GM12878 (cell line): ENCODE measurements at regions not wholly inside any gene's neighbourhood (a gene's known extent, or its start where the extent isn't known, plus 50 kb on each side); places are given as distances from the start of the nearest gene placed in this dataset.

Experiments used
- ATAC-seq: fragments of 200-7000 bp; cut with Tn5 transposase; 3 replicates; pipeline ENCODE4 v1.9.1; 2020; ENCODE audit warnings: mild to moderate bottlenecking, moderate library complexity
- BruUV-seq: library from RNA; stranded (reverse); fragments of 400-500 nt; replicated peaks from 2 replicates; lab custom pipeline; 2021; lab: Mats Ljungman, UMichigan
- CTCF ChIA-PET: fragments of 300-600 bp; sonication (Branson Sonifier 250); formaldehyde crosslinking; extraction: SDS; loops from one replicate; lab custom pipeline; 2021; ENCODE audit warnings: inconsistent platforms; lab: Yijun Ruan, JAX
- POLR2A ChIA-PET: fragments of 350-600 bp; formaldehyde crosslinking; extraction: SDS; loops from one replicate; lab custom pipeline; 2021; ENCODE audit warnings: inconsistent platforms; lab: Charles Lee
- RAD21 ChIA-PET: fragments of 300-600 bp; sonication (Branson Sonifier 250); formaldehyde crosslinking; loops from one replicate; lab custom pipeline; 2023; ENCODE audit warnings: antibody characterized with exemption; ENCODE audit not compliant: unreplicated experiment; lab: Charles Lee
- SMC1A ChIA-PET: fragments of 300-600 bp; sonication (Branson Sonifier 250); formaldehyde crosslinking; loops from one replicate; lab custom pipeline; 2023; ENCODE audit not compliant: unreplicated experiment, uncharacterized antibody; lab: Charles Lee
- DNase-seq: peaks from one replicate; pipeline ENCODE4 v3.0.0-alpha.2; 2011; ENCODE audit warnings: low read depth, low spot score
- FAIRE-seq: peaks from 3 replicates; lab custom pipeline; 2011; peaks lifted over from hg19 to GRCh38; lab: Jason Lieb, UNC
- H2AFZ ChIP-seq: 2 replicates; pipeline ENCODE4 v1.6.0; 2011; ENCODE audit warnings: low read depth, low read length, control low read depth; ENCODE audit not compliant: control insufficient read depth
- H3K27ac ChIP-seq: 2 replicates; pipeline ENCODE4 v1.5.1; 2011; ENCODE audit warnings: control low read depth; ENCODE audit not compliant: control insufficient read depth, insufficient read depth
- H3K27me3 ChIP-seq, 2 experiments: replicated peaks in 1 of 2; 2 replicates each; pipeline versions ENCODE4 v1.6.0 to v1.6.1; 2011; ENCODE audit warnings: low read length in 1 of 2; ENCODE audit not compliant: control insufficient read depth in 2 of 2, insufficient read depth in 2 of 2
- H3K36me3 ChIP-seq, 2 experiments: 2 replicates each; pipeline ENCODE4 v1.5.1; 2011; ENCODE audit warnings: low read length in 1 of 2; ENCODE audit not compliant: control insufficient read depth in 2 of 2, insufficient read depth in 2 of 2
- H3K4me1 ChIP-seq: 2 replicates; pipeline ENCODE4 v1.6.1; 2011; ENCODE audit warnings: mild to moderate bottlenecking, low read length, moderate library complexity, mixed read lengths; ENCODE audit not compliant: control insufficient read depth, insufficient read depth
- H3K4me2 ChIP-seq: 2 replicates; pipeline ENCODE4 v1.6.0; 2011; ENCODE audit warnings: control low read depth; ENCODE audit not compliant: control insufficient read depth, insufficient read depth
- H3K4me3 ChIP-seq: fragments of 200-600 bp; sonication (generic); 2 replicates; pipeline ENCODE4 v1.5.1; 2016
- H3K79me2 ChIP-seq: 2 replicates; pipeline ENCODE4 v1.6.0; 2011; ENCODE audit warnings: low read length; ENCODE audit not compliant: control insufficient read depth, insufficient read depth
- H3K9ac ChIP-seq: 2 replicates; pipeline ENCODE4 v1.8.0; 2011; ENCODE audit warnings: low read length, control low read depth, mixed read lengths; ENCODE audit not compliant: control insufficient read depth, insufficient read depth
- H3K9me3 ChIP-seq: replicated peaks from 3 replicates; pipeline ENCODE4 v1.5.1; 2011; ENCODE audit warnings: mild to moderate bottlenecking, low read length; ENCODE audit not compliant: control insufficient read depth, insufficient read depth
- H4K20me1 ChIP-seq: 2 replicates; pipeline ENCODE4 v1.6.0; 2011; ENCODE audit not compliant: control insufficient read depth, insufficient read depth
- ATF7 ChIP-seq: fragments of 450-650 bp; IDR thresholded peaks from 2 replicates; pipeline ENCODE4 v1.6.1; 2016; ENCODE audit warnings: low read depth, mild to moderate bottlenecking
- CBX5 ChIP-seq: sonication (generic); IDR thresholded peaks from 2 replicates; pipeline ENCODE4 v1.6.1; 2016; ENCODE audit warnings: low read depth, moderate library complexity, mild to moderate bottlenecking, inconsistent platforms
- CHD1 ChIP-seq: IDR thresholded peaks from 2 replicates; pipeline ENCODE4 v1.6.1; 2012; ENCODE audit warnings: low read depth, low read length, improper control_type of control experiment
- CHD2 ChIP-seq: IDR thresholded peaks from 2 replicates; pipeline ENCODE4 v1.6.1; 2011; ENCODE audit warnings: low read depth, low read length, improper control_type of control experiment, borderline replicate concordance
- EP300 ChIP-seq, 2 experiments: fragments of 150-350 bp in 1 of 2; IDR thresholded peaks; 2 replicates each; pipeline ENCODE4 v1.6.1; 2011 to 2012; ENCODE audit warnings: low read depth in 2 of 2, low read length in 2 of 2, borderline replicate concordance in 1 of 2, improper control_type of control experiment in 1 of 2, inconsistent platforms in 1 of 2; ENCODE audit not compliant: control insufficient read depth in 1 of 2
- IRF4 ChIP-seq: IDR thresholded peaks from 2 replicates; pipeline ENCODE4 v1.6.1; 2011; ENCODE audit warnings: low read depth, low read length
- MEF2A ChIP-seq: IDR thresholded peaks from 2 replicates; pipeline ENCODE4 v1.6.1; 2011; ENCODE audit warnings: low read depth, mild to moderate bottlenecking, low read length, moderate library complexity; ENCODE audit not compliant: insufficient read depth
- NFXL1 ChIP-seq: fragments of 450-650 bp; IDR thresholded peaks from 2 replicates; pipeline ENCODE4 v1.6.1; 2017; ENCODE audit warnings: antibody characterized with exemption, mild to moderate bottlenecking, borderline replicate concordance
- NR2C2 ChIP-seq: IDR thresholded peaks from 2 replicates; pipeline ENCODE4 v1.6.1; 2011; ENCODE audit warnings: borderline replicate concordance, low read depth; ENCODE audit not compliant: control insufficient read depth, insufficient read length
- PAX5 ChIP-seq: IDR thresholded peaks from 2 replicates; pipeline ENCODE4 v1.6.1; 2011; ENCODE audit warnings: low read depth, low read length, borderline replicate concordance
- RBBP5 ChIP-seq: fragments of 200-600 bp; sonication (generic); conservative IDR thresholded peaks from 2 replicates; pipeline ENCODE4 v1.6.1; 2016
- WRNIP1 ChIP-seq: IDR thresholded peaks from 2 replicates; pipeline ENCODE4 v1.6.1; 2011; ENCODE audit warnings: low read depth, low read length, improper control_type of control experiment, borderline replicate concordance
- ZBTB40 ChIP-seq: fragments of 450-650 bp; IDR thresholded peaks from 2 replicates; pipeline ENCODE4 v1.6.1; 2016; ENCODE audit warnings: mild to moderate bottlenecking, moderate library complexity, borderline replicate concordance
- ZSCAN29 ChIP-seq: fragments of 450-650 bp; IDR thresholded peaks from 2 replicates; pipeline ENCODE4 v1.6.1; 2017; ENCODE audit warnings: mild to moderate bottlenecking, moderate library complexity
- WGBS: methylation state at CpG from one replicate; pipeline ENCODE4 v1.1.6; 2016; ENCODE audit warnings: low lambda C conversion rate; ENCODE audit not compliant: insufficient replicate concordance, insufficient coverage; ENCODE audit errors: missing lambda C conversion rate; 5-methylcytosine and 5-hydroxymethylcytosine counted together
- in situ Hi-C: fragments of 300-500 bp; cut with MboI; formaldehyde crosslinking; loops from 9 replicates; pipeline ENCODE4 v1.14.3; 2018; ENCODE audit warnings: mixed read lengths
- intact Hi-C: fragments of 100-400 bp; cut with micrococcal nuclease; formaldehyde crosslinking; loops from one replicate; pipeline ENCODE4 v1.14.2; 2022; ENCODE audit not compliant: unreplicated experiment

DNA sequence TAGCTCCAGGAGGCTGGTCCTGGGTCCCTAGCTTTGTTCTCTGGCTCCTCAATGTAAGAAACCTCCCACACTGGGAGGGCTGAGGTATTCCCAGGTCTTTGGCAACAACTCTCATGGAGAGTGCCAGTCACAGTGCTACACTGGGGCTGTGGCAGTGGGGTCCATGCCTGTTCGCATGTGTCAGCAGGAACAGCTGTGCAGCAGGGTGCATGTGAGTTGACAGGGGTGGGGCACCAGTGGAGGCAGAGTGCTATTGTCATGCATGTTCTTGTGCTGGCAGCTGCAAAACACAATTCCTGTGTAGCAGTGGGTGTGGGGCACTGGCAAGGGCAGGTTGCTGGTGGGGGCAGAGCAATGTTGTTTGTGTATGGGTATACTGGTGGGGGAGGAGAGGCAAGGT is 246.0 kb downstream of the CXXC4 start:
- no peak for FAIRE-seq
- intact Hi-C loops, result no loop called here

More for the DNA sequence above, 246.0 kb downstream of the CXXC4 start:
- Histone ChIP-seq H3K27me3 (no peaks in the 10 kb centered on the region), H3K9me3 (no peaks in the 10 kb centered on the region; the same call in 1 of the 3 replicates), H2AFZ (no peak overlapping the region), H3K36me3 (no peaks in the 10 kb centered on the region), H4K20me1 (no peaks in the 10 kb centered on the region), H3K4me2 (no peak overlapping the region), H3K9ac (no peak overlapping the region), H3K4me3 (no peak overlapping the region), H3K27ac (no peak overlapping the region), H3K4me1 (no peaks in the 10 kb centered on the region), H3K79me2 (no peaks in the 10 kb centered on the region)
- in situ Hi-C loops, result no loop called here
- SMC1A ChIA-PET, result no interaction called here
- TF ChIP-seq CBX5, result no peak
- no peak for TF ChIP-seq PAX5
- no peak for TF ChIP-seq ATF7
- TF ChIP-seq CHD2, result no peak
- TF ChIP-seq WRNIP1, result no peak
- TF ChIP-seq EP300 (IDR thresholded peaks at IDR 0.05; ENCODE audit: borderline replicate concordance in 1 of 2, control insufficient read depth in 1 of 2, low read depth in 2 of 2, low read length in 2 of 2), result no peak
- TF ChIP-seq MEF2A, result no peak
- no peak for TF ChIP-seq RBBP5
- TF ChIP-seq ZBTB40, result no peak
- no peak for TF ChIP-seq CHD1
- TF ChIP-seq IRF4, result no peak
- TF ChIP-seq NR2C2, result no peak
- no peak for TF ChIP-seq NFXL1
- TF ChIP-seq ZSCAN29, result no peak
- CTCF ChIA-PET, result no interaction called here
- DNase-seq, result no peak
- no peak for ATAC-seq
- no TSS peak for BruUV-seq
- 50% methylated on average over 1 of the region's 1 CpG for WGBS
- RAD21 ChIA-PET, result no interaction called here
- POLR2A ChIA-PET, result no interaction called here
